ENCODE measurements at regions not wholly inside any gene's neighbourhood (a gene's known extent, or its start where the extent isn't known, plus 50 kb on each side); places are given as distances from the start of the nearest gene placed in this dataset.

DNA sequence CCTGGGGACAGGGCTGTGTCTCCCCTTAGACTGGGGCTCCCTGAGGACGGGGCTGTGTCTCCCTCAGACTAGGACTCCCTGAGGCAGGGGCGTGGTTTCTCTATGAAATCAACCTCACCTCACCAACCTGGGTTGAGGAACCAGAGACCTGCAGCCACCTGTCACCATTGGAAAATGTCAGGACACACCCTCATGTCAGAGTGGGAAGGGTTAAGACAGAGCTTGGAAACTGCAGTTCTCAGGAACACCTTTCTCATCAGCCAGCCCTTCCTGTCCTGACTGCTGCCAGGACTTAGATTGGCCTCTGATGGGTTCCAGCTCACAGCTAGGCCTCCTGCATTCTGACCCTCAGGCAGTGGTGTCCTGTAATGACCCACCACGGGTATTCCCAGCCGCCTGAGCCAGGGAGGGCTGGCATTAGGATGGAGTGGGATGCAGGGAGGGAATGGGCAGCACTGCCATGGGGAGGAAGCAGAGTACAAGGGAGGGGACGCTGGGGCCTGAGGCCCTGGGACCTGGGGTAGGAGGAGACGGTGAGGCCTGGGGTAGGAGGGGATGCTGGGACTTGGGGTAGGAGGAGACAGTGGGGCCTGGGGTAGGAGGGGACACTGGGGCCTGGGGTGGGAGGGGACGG lies 76.3 kb downstream of the MRPL14 start:
- no peak for DNase-seq

DNA sequence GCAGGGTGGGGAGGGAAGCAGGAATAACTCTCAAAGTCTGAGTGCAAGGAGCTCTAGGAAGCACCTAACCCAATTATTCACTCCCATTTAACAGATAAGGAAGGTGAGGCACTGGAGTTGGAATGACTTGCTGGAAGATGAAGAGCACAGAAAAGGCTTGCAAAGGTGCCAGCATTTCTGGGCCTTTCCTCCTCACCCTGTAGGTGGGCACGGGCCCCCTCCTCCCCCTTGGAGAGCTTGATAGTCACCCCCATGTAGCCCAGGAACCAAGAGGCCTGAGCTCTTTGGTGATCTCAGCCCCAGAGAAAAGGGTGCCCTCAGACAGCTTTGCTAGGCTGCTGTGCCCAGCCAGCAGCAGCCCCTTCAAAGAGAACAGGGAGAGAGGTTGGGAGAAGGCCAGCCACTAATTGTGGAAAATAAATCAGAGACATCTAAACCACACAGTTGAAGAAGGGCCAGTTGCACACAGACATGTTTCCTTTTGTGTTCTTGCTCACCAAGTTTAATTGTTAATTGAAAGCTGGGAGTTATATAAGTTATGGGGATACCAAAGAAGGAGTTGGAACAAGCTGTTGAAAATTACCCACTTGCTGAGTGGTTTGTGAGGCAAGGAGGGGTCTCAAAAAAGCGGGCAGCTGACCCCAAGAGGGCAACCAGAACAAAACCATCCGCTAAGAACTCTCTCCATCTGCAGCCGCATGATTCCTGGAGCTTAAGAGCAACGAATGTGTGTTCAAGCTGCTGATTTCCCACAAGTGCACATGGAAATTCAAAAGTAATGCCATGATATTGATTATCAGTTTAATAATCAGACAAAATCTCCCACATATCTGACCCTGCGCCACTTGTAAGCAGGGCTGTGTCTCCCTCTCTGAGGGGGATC lies 77.0 kb downstream of the MRPL14 start:
- DNase-seq = no peak

DNA sequence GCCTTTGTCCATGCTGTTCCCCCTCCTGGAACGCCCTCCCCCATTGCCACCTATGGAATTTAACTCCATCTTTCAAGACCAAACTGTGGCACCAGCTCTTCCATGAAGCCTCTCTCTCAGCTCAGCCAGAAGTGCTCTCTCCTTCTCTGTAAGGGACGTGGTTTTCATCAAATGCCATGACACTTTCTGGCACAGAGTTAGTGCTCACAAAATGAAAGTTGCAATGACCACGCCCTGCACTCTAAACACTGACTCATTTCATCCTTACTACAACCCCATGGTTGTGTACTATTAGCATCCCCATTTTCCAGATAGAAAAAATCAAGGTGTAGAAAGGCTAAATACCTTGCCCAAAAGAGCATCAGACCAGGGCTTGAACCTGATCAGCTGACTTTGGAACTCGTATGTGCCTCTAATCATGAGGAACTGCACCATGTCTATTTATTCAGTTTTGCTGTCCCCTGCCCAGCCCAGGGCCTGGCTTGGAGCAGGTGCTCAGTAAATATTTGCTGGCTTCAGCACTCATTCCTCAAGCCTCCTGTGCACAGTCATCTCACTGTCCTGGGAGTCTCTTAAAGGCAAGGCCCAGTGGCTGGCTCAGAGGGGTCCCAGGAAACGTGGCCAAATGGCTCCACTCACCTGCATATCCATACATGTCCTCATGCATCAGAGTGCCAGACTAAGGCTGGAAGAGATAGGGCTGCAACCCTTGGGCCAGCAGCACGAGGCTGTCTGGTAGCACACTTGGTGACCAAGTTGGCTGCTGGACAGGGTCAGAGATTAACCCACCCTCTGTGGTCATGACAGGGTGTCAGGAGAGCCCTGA lies 77.9 kb downstream of the MRPL14 start:
- DNase-seq = no peak

DNA sequence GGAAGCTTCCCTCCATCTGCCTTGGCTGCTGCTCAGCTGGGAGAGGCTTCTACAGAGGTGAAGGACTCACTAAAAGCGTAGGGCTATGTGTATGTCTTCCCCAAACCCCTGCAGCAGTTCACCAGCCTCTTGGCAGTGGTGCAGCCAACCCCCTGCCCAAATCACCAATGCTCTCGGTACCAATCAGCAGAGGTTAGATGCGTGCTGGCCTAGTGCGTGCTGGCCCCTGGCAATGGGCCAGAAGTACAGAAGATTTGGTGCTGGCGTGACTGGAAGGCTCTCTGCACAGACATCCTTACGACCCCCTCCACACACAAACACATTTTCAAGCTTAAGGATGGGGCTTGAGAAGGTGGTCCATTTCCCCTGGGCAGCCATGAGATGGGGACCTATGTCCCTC lies 79.0 kb downstream of the MRPL14 start:
- no peak for DNase-seq

DNA sequence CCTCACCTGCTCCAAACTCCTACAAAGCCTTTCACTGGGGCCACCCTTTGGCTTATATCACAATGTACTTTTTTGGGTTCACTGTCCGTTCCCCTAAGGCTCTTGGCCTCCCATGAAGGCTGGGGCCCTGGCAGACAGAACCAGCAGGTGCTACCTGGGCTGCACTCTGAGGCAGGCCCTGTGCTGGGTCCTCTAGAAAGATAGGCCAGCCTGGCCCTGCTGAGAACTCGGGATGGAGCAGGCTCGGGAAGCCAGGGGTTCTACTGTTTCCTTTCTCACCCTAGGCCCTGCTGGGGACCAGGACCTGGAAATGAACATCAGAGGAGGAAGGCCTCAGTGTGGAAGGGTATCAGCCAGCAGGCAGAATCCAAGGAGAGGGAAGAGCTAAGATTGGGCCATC lies 79.5 kb downstream of the MRPL14 start:
- no peak for DNase-seq

DNA sequence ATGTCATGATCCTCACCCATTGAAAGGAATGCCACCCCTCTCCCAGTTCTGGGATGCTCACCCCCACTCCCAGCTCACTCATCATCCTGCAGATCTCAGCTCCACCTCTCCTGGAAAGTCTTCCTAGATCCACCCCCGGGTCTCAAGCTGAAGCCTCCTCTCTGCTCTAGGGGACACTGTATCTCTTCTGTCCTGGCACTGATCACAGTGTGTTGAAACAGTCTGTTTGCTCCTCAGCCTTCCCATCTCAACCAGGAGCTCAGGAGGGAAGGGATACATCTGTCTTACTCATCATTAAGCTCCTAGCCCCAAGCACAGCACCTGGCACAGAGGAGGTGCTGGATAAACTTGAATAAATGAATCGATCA lies 80.1 kb downstream of the MRPL14 start:
- no peak for DNase-seq

DNA sequence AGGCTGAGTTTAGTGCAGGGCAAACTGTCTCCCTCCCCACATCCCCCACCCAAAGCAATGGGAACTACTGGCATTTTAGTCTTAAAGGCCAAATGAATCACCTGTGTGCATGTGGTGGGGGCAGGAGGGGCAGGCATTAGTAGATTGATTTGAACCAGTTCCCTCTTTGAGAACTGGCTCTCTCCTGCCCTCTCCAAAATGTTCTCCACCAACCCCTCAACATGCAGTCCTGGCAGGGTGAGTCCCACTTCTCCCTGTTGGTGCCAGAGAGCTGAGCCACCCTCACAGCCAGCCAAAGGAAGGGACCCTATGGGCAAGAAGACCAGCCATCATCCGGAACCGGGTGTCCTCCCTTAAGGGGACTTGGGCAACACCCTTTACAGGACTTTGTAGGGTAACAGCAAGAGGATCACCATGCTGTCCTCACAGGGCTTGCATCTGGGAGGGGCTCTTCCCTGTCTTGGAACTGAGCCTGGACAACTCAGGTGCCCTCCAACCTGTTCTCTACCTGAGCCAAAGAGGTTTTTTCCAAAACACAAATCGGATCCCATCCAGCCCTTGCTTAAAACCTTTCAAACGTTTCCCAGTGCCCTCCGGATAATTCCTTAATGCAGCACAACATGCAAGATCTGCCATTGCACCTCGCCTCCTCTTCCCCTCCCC lies 80.6 kb downstream of the MRPL14 start:
- no peak for DNase-seq

DNA sequence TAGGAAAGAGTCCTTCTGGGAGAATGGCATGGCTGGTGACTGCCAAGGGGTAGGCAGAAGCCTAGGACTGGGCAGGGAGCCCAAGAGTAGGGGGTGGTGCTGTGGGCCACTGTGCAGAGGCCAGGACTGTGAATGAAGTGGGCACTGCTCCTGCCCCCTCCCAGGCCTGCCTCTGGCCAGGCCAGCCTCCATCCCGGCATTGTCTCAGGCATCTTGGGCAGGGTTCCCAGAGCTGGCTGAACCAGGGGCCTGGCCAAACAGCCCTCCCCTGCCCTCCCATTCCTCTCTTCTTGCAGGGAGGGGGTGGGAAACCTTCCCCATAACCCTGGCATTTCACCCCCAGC lies 81.6 kb downstream of the MRPL14 start:
- DNase-seq = no peak

DNA sequence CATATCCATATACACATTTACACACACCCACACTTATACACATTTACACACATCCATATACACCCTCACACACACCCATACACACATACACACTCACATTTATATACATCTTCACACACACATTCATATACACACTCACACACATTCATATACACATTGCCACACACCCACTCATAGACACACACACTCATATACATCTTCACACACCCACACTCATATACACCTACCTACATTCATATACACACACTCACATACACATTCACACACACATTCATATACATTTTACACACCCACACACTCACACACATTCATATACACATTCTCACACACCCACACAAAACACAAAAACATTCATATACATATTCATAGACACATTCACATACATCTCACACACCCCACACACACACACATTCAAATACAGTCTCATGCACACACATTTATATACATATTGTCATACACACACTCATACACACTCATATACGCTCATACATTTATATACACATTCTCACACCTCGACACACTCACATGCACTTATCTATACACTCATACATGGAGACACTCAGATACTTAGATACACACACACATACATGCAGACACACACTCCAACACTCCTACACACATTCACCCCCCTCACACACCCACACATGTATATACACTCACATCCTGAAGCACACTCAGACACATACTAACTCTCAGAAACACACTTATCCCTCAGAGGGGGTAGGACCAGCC lies 82.1 kb downstream of the MRPL14 start:
- DNase-seq = no peak

DNA sequence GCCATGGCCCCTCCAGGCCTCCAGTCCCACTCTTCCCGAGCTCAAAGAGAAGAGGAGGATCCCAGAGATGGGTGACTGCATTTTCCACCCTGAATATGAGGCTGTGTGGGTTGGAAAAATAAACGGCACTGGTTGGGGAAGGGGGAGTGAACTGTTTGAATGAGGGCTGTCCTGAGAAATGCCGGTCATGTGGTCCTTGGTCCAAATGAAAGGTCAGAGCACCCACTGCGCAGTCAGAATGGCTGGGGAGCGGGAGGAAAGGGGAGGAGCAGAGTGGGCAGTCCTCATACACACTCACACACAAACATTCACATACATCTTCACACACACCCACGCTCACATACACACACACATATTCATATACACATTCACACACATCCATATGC lies 83.1 kb downstream of the MRPL14 start:
- no peak for DNase-seq

DNA sequence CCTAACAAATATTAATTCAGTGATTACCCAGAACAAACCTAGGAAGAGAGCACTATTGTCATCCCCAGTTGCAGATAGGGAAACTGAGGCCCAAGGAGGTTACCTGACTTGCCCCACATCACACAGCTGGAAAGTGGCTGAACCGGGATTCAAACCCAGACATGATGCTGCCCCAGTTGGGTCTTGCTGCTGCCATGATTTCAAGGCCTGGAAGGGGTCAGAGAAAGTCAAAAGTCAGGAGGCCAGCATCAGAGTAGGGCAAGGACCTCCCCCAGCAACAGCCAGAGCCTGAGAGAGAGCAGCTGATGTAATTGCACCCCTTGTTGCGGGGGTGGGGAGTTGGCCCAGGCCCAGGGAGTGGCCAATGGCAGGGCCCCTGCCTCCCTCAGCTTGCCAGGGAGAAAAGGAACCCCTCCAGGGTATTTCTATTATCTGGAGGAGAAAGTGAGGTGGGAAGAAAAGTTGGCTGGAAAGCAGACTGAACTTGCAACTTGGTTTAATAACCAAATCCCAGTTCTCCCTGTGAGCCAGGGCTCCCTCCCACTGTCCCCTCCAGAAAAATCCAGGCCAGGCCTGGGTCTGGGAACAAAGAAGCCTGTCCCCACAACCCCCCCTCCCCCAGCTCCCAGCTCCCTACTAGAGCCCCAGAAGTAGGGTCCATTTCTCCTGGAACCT lies 83.6 kb downstream of the MRPL14 start:
- no peak for DNase-seq

DNA sequence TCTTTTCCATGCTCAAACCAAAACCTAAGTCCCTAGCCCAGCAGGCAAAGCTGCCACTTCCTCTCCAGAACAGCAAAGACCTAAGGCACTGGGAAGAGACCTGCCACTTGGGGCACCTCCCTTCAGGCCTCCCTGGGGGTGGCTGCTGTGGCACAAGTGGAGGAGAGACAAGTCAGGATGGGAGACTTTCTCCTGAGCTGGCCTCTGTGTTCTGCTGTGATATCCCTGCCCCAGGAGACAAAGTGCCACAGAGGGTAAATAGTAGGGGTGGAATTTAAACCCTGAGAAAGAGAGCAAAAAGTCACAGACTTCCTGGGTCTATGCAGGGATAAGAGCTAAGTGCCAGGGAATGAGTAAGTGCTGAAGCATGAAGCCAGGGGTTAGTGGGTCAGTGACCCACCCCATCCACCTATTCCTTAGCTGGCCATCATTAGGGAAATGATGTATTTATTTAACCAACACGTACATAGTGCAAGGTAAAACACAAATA lies 84.2 kb downstream of the MRPL14 start:
- no peak for DNase-seq

DNA sequence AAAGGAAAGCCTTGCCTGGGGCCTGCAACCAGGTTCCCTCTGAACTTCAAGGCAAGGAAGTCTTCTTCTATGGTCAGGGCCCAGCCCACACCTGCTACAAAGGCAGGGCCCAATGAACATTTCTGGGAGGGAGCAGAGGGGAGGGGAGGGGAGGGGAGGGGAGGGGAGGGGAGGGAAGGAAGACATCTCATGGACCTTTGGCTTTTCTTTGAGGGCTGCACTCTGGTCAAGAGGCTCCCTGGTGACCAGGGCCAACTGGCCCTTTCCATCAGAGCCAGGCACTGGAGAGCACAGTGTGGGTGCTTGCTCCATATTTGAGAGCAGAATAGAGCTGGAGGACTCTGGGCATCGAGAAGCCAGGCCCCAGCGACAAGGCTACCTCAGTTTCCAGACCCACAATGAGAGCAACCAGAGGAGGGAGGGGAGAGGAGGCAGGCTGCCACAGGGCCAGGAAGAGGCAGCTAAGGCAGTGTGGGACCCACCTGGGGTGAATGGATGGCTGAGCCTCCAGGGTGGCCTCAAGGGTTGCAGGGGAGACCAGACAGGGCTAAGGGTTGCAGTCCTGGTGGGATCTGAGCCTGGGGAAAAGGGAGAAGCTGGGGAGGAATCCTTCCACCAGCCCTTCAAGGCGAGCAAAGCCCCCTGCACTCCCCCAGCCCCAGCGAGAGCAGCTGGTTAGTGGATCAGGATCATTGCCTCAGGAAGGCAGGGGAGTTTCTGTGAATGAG lies 84.8 kb downstream of the MRPL14 start:
- DNase-seq = no peak

DNA sequence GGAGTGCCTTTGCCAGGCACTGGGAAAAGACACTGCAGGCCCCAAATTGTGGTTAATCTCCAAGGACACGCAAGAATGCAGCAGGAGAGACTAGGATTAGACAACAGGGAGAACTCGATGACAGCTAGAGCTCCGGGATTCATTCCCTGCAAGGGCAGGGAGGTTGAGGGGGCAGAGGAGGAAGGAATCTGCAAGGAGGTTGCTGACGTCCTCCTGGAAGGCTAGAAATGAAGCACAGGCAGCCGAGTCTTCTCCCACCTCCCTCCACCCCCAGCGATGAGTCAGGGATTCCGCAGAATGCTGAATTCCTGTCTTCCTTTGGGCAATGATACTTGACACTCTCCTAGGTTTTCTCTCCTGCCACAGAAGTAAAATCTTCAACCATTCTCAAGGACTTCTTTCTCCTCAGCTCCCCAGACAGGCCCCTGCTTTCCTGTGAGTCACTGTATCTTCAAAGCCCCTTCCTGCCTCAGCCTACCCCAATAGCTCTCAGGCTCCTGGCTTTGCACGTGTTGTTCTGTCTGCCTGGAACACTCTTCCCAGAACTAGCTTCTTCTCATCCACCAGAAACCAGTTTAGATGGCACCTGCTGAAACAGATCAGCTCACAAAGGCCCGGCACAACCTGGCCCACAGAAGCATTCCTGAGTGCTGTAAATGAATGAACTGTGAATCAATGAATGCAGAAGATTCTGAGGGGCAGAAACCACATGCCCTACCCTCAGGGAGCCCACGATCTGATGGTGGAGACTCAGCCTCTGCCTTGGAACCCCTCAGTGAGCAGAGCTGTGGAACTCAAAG lies 85.6 kb downstream of the MRPL14 start:
- DNase-seq = peak in 11 of 56 donors; percentile 13 to 54 (median 25)

DNA sequence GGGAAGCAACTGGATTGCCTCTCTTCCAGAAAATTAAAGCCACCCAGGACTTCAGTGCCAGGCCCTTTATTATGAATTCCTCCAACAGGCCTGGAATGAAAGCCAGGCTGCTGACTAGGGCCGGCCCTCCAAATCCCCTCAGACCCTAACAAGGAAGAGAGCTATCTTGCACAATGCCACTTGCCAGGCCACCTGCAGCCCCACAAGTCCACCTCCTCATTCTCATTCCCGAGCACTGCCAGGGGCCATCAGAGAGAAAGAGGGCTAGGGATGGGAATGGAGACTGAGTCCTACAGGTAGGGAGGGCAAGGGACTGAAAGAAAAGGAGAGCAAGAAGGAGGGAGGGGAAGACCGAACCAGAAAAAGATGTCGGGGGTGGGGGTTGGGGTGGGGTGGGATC lies 86.5 kb downstream of the MRPL14 start:
- DNase-seq = no peak

DNA sequence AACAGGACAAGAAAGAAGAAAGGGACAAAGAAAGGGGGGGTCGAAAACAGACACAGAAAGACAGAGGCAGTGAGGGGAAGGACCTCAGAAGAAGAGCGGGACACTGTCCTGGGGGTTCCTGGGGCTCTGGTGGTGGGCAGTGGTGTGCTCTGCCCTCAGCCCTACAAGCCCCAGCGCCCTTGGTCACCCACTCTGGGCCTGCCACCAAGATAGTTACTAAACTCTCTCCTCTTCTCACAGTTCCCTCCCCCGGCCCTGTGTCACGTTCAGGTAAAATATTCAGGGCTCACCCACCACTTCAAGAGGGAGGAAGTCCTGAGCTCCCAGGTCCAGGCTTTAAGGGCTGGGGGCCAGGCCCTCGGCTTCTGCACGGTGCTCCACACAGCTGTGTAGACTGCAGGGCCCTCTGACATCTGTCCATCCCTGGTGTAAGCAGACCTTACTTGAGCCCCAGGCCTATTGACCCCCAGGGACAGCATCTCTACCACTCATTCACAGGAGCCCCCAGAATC lies 87.4 kb downstream of the MRPL14 start:
- DNase-seq = no peak

DNA sequence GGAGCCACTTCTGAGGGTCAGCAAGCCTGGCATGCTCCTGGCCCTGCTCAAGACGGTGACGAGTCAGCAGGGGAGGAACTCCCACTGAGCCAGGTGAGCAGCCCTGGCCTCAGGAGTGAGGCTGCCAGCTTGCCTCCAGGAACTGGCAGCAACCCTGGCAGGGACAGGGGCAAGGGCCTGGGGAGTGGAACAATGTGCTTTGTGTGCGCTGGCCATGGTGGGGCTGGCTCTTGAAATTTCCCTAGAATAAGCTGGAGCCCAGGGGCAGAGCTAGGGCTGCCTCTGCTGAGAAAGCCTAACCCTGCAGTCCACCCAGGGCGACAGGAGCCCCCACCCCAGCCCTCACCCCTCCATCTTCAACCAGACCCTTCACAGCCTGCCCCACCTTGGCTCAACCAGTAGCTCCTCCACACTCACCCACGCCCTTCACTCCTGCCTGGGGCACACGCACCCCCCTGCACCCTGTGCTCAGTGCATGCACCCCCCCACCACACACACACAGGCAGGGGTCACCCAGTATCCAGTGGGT lies 88.0 kb downstream of the MRPL14 start:
- no peak for DNase-seq

DNA sequence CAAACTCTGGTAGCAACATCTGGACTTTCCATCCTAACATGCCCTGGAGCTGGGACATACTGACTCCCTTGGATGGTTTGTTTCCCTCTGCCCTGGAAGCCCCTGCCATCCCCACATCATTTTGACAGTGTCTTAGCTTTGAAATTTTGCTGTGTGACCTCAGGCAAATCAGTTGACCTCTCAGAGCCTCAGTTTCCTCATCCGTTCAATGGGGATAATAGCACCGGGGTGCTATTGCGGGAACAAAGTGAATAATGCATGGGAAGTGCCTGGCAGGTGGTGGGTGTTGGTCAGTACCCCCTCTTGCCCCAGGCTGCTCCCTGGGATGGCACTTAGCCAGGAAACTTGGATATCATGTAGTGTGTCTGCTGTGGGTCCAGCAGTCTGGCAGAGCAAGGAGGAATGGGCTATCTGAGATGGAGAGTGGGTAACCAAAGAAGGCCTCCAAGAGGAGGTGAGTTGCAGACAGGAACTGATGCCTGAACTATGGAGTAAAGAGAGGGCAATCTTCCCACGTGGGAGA lies 88.6 kb downstream of the MRPL14 start:
- DNase-seq = no peak
